K562 (cell line): ENCODE measurements at regions not wholly inside any gene's neighbourhood (a gene's known extent, or its start where the extent isn't known, plus 50 kb on each side); places are given as distances from the start of the nearest gene placed in this dataset.

Source experiments
- ATF4 ChIP-seq: fragments of 450-650 bp; formaldehyde crosslinking; IDR thresholded peaks from 2 replicates; pipeline ENCODE4 v1.4.0; 2022; ENCODE audit warnings: mild to moderate bottlenecking, moderate library complexity
- BHLHE40 ChIP-seq: IDR thresholded peaks from 2 replicates; pipeline ENCODE4 v1.6.1; 2011; ENCODE audit warnings: low read length, improper control_type of control experiment
- CCNT2 ChIP-seq: IDR thresholded peaks from 2 replicates; pipeline ENCODE4 v1.6.1; 2011; ENCODE audit warnings: borderline replicate concordance, low read depth, mild to moderate bottlenecking, moderate library complexity, mixed read lengths, low read length; ENCODE audit not compliant: insufficient read length; ENCODE audit errors: extremely low read depth
- FOXM1 ChIP-seq, 2 experiments: fragments of 450-650 bp in 1 of 2; sonication (generic) in 1 of 2; formaldehyde crosslinking in 1 of 2; IDR thresholded peaks; 2 replicates each; pipeline versions ENCODE4 v1.6.1 to v1.9.0; 2017 to 2022; ENCODE audit warnings: low read depth in 2 of 2, mild to moderate bottlenecking in 2 of 2, missing genetic modification reagents in 1 of 2, moderate library complexity in 1 of 2
- HBP1 ChIP-seq: fragments of 450-650 bp; formaldehyde crosslinking; IDR thresholded peaks from 2 replicates; pipeline ENCODE4 v1.4.0; 2022; ENCODE audit warnings: missing genetic modification characterization
- HDGF ChIP-seq: fragments of 450-650 bp; IDR thresholded peaks from 2 replicates; pipeline ENCODE4 v1.6.1; 2016
- KLF16 ChIP-seq: IDR thresholded peaks from 2 replicates; pipeline ENCODE4 v1.6.1; 2016; ENCODE audit warnings: antibody characterized with exemption
- LEF1 ChIP-seq: fragments of 450-650 bp; IDR thresholded peaks from 2 replicates; pipeline ENCODE4 v1.6.1; 2016; ENCODE audit warnings: mild to moderate bottlenecking
- MAFF ChIP-seq: IDR thresholded peaks from 2 replicates; pipeline ENCODE4 v1.6.1; 2012; ENCODE audit warnings: low read length, improper control_type of control experiment
- NR2C1 ChIP-seq, 2 experiments: fragments of 450-650 bp; IDR thresholded peaks; 2 replicates each; pipeline ENCODE4 v1.6.1; 2017; ENCODE audit warnings: mild to moderate bottlenecking in 2 of 2, antibody characterized with exemption in 1 of 2, inconsistent platforms in 1 of 2, missing compliant biosample characterization in 1 of 2, missing genetic modification characterization in 1 of 2
- POLR2A ChIP-seq: fragments of 450-650 bp; conservative IDR thresholded peaks from 2 replicates; pipeline ENCODE4 v1.6.1; 2016
- POLR2AphosphoS5 ChIP-seq: IDR thresholded peaks from 2 replicates; pipeline ENCODE4 v1.6.1; 2011; ENCODE audit warnings: mild to moderate bottlenecking, low read depth, low read length, moderate library complexity; ENCODE audit not compliant: control insufficient read depth, insufficient read depth
- TCF3 ChIP-seq: sonication (generic); formaldehyde crosslinking; IDR thresholded peaks from 2 replicates; pipeline ENCODE4 v1.4.0; 2020; ENCODE audit warnings: mild to moderate bottlenecking, missing genetic modification reagents
- VEZF1 ChIP-seq: fragments of 200-800 bp; sonication (Bioruptor generic); IDR thresholded peaks from 2 replicates; pipeline ENCODE4 v1.6.1; 2017; ENCODE audit warnings: missing genetic modification characterization, missing compliant biosample characterization
- ZBTB34 ChIP-seq: fragments of 250-450 bp; sonication (Bioruptor Pico); IDR thresholded peaks from 2 replicates; pipeline ENCODE4 v1.8.0; 2021; ENCODE audit warnings: mild to moderate bottlenecking, moderate library complexity
- ZNF408 ChIP-seq: fragments of 250-450 bp; sonication (Bioruptor Pico); IDR thresholded peaks from 2 replicates; pipeline ENCODE4 v1.4.0; 2020; ENCODE audit warnings: low read depth, mild to moderate bottlenecking, moderate library complexity
- ZNF41 ChIP-seq: fragments of 250-450 bp; sonication (Bioruptor Pico); conservative IDR thresholded peaks from 2 replicates; pipeline ENCODE4 v1.4.0; 2020; ENCODE audit warnings: mild to moderate bottlenecking
- ZNF444 ChIP-seq: fragments of 250-450 bp; sonication (Bioruptor Pico); IDR thresholded peaks from 2 replicates; pipeline ENCODE4 v1.4.0; 2020; ENCODE audit warnings: mild to moderate bottlenecking, moderate library complexity
- ZNF584 ChIP-seq: fragments of 200-800 bp; sonication (Bioruptor generic); IDR thresholded peaks from 2 replicates; pipeline ENCODE4 v1.6.1; 2016; ENCODE audit warnings: low read depth, mild to moderate bottlenecking, missing genetic modification characterization, missing compliant biosample characterization
- TF ChIP-seq, protein P1 (sequence below): sonication (generic); formaldehyde crosslinking; IDR thresholded peaks from 2 replicates; pipeline ENCODE4 v1.8.0; 2023; ENCODE audit warnings: mild to moderate bottlenecking, missing genetic modification reagents

GRCh38 chr6:22025468-22026163 is 271.2 kb downstream of the PRL start (continued):
- TF ChIP-seq VEZF1 (CRISPR knock-in tag) (peak; percentile 92), ZNF584 (peak; percentile 50; the same call in 1 of the 2 replicates), KLF16 (peak; percentile 40; the same call in 1 of the 2 replicates), MAFF (peak; percentile 78; the same call in 1 of the 2 replicates), NR2C1 (IDR thresholded peaks at IDR 0.05) (no peak), NR2C1 (tag; IDR thresholded peaks at IDR 0.05) (peak; percentile 10; the same call in 1 of the 2 replicates), ZBTB34 (CRISPR knock-in tag) (no peak), POLR2A (peak; percentile 74), ZNF408 (no peak), LEF1 (peak; percentile 95), ZNF41 (CRISPR knock-in tag) (0 out of 2 replicates have a peak, but pooled peaks have one; percentile 38), CCNT2 (peak; percentile 78), HBP1 (CRISPR knock-in tag) (no peak), BHLHE40 (peak; percentile 49; the same call in 1 of the 2 replicates), ZNF444 (CRISPR knock-in tag) (no peak), HDGF (peak; percentile 21; the same call in 1 of the 2 replicates), POLR2AphosphoS5 (peak; percentile 82), TCF3 (CRISPR knock-in tag) (peak; percentile 82), ATF4 (CRISPR knock-in tag) (no peak; the same call in 1 of the 2 replicates), FOXM1 (IDR thresholded peaks at IDR 0.05; ENCODE audit: low read depth) (peak; percentile 74; the same call in 1 of the 2 replicates), FOXM1 (CRISPR knock-in tag; IDR thresholded peaks at IDR 0.05; ENCODE audit: low read depth) (no peak)
- TF ChIP-seq, protein P1, sequence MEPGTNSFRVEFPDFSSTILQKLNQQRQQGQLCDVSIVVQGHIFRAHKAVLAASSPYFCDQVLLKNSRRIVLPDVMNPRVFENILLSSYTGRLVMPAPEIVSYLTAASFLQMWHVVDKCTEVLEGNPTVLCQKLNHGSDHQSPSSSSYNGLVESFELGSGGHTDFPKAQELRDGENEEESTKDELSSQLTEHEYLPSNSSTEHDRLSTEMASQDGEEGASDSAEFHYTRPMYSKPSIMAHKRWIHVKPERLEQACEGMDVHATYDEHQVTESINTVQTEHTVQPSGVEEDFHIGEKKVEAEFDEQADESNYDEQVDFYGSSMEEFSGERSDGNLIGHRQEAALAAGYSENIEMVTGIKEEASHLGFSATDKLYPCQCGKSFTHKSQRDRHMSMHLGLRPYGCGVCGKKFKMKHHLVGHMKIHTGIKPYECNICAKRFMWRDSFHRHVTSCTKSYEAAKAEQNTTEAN (CRISPR knock-in tag), result no peak
